GM19452 (cell line): ENCODE measurements at regions not wholly inside any gene's neighbourhood (a gene's known extent, or its start where the extent isn't known, plus 50 kb on each side); places are given as distances from the start of the nearest gene placed in this dataset.

Experiments used
- ATAC-seq: cut with Tn5 transposase; IDR thresholded peaks from one replicate; pipeline ENCODE4 v1.9.1; 2021; ENCODE audit not compliant: unreplicated experiment

- no peak for ATAC-seq
Observed at GRCh38 chr4:187218705-187219245, 495.1 kb upstream of the FAT1 start.

GRCh38 chr4:187224560-187224959, 500.9 kb upstream of the FAT1 start:
- ATAC-seq, result no peak

- no peak for ATAC-seq
Observed at GRCh38 chr4:187227907-187228704, 504.4 kb upstream of the FAT1 start.

- ATAC-seq, result no peak
Observed at GRCh38 chr4:187232196-187232595, 508.5 kb upstream of the FAT1 start.

- no peak for ATAC-seq
Observed at GRCh38 chr4:187232796-187233195, 509.1 kb upstream of the FAT1 start.

GRCh38 chr4:187235456-187236170, 512.0 kb upstream of the FAT1 start:
- ATAC-seq, result no peak

GRCh38 chr4:187236209-187236890, 512.7 kb upstream of the FAT1 start:
- ATAC-seq, result no peak

GRCh38 chr4:187238646-187239045, 515.0 kb upstream of the FAT1 start:
- no peak for ATAC-seq

GRCh38 chr4:187251896-187252295, 528.2 kb upstream of the FAT1 start:
- no peak for ATAC-seq

GRCh38 chr4:187256897-187257296, 533.2 kb upstream of the FAT1 start:
- ATAC-seq, result no peak

GRCh38 chr4:187258651-187259401, 535.2 kb upstream of the FAT1 start:
- ATAC-seq, result no peak

- no peak for ATAC-seq
Observed at GRCh38 chr4:187268940-187269339, 545.3 kb upstream of the FAT1 start.

- ATAC-seq, result no peak
Observed at GRCh38 chr4:187270154-187270553, 546.5 kb upstream of the FAT1 start.

GRCh38 chr4:187271848-187272247, 548.2 kb upstream of the FAT1 start:
- no peak for ATAC-seq

GRCh38 chr4:187274153-187274552, 550.5 kb upstream of the FAT1 start:
- no peak for ATAC-seq

- no peak for ATAC-seq
Observed at GRCh38 chr4:187276736-187277408, 553.2 kb upstream of the FAT1 start.

GRCh38 chr4:187283201-187283955, 559.7 kb upstream of the FAT1 start:
- ATAC-seq, result no peak

GRCh38 chr4:187286525-187286924, 562.9 kb upstream of the FAT1 start:
- ATAC-seq, result no peak

- no peak for ATAC-seq
Observed at GRCh38 chr4:187289371-187289770, 565.7 kb upstream of the FAT1 start.

- no peak for ATAC-seq
Observed at GRCh38 chr4:187294861-187295260, 571.2 kb upstream of the FAT1 start.
